Mesenteric fat pad (tissue), 1 donor: ENCODE measurements at regions not wholly inside any gene's neighbourhood (a gene's known extent, or its start where the extent isn't known, plus 50 kb on each side); places are given as distances from the start of the nearest gene placed in this dataset.
A peak's percentile ranks its signal among the peaks of the same experiment; 100 is the strongest.

ENCODE experiments used
- DNase-seq: peaks from one replicate; pipeline ENCODE4 v3.0.0-alpha.2; 2020; ENCODE audit warnings: low spot score
- donor health status: DM: yes; HTN: yes; CAD: no.

DNA sequence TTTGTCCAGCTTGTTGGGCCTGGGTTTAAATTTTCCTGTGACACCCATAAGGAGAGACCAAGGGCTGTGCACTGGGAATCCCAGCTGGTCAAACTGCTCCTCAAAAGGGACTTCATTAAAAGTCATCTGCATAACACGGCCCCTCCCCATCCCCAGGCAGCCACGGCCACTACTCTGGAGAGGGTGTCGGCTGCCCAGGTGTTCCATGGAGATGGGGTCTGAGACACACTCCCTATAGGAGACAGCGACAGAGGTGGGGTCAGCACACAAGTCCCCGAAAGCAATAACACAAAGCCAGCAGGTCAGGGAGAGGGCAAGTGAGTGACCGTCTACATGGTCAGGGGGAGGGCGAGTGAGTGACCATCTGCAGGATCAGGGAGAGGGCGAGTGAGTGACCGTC lies 75.6 kb upstream of the BCL11B start:
- DNase-seq: peak; percentile 57

DNA sequence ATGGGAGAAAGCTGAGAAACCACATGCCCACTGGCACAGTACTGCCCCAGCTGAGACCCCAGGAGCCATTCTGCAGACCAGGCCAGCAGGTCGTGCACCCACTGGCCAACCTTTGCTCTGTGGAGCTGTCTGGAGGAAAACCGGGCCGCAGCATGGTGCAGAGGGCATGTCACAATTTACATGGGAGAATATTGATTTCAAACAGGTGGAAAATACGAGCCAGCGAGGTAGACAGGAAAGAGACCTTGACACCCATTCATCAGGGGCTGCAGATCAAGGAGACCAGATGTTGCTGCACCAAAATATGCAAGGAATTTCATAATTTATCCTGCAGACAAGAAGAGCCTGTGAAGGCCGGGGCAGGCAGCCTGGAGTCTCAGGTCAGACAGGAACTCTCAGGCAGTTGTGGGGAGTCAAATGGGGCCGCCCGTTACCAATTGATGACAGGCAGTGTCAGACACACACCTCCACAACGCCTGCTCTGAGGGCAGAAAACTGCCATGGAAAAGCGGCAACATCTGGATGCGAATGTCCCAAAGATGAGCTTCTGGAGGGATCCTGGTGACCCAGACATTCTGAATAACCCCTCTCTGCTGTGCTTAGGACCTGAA lies 74.6 kb upstream of the BCL11B start:
- DNase-seq: no peak

DNA sequence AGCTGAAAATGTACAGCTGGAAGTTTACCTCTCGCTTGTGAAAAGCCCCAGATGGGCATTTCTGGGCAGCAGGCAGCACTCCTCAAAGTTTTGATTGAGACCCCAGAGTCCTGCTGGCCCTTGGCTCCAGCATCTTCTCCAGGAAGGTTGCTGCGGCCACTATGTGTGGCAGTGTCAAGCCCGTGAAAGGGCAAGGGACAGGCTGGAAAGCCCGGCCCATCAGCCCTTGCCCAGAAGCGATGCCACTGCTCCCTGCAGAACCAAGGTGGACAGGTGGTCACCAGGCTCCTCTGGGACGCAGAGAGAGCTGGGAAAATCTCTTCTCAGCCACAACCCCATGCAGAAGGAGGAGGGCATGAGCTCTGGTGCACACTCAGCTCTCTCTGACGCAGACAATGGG lies 73.5 kb upstream of the BCL11B start:
- DNase-seq: no peak

DNA sequence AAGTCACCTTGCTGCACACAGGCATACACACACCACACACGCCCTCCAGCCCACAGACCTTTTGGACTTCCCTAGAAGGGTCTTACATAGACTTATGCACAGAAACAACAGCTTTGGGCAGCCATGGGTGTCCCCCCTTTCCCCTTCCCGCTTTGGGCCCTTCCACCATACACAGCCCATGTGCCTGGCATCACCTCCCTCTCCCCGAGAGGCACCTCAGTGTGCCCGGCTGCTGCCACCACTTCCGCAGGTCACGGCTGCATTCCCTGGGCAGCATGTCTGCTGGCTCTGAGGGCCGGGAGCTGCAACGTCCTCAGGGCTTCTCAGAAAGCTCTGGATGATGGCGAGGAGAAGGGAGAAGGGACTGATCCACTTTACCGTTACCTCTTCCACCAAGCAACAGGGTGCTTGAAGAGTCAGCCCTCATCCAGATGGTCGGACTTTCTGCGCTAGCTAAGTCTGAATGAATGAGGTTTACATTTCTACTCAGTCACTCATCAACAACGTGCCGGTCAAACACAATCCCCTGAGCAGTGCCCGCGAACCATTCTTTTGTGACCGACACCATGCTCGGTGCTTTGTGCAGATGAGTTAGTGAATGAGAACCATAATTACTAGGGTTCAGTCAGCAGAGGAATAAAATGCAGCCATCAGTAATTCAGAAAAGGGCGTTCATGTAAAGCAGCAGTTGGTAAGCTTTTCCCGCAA lies 72.2 kb upstream of the BCL11B start:
- DNase-seq: no peak

DNA sequence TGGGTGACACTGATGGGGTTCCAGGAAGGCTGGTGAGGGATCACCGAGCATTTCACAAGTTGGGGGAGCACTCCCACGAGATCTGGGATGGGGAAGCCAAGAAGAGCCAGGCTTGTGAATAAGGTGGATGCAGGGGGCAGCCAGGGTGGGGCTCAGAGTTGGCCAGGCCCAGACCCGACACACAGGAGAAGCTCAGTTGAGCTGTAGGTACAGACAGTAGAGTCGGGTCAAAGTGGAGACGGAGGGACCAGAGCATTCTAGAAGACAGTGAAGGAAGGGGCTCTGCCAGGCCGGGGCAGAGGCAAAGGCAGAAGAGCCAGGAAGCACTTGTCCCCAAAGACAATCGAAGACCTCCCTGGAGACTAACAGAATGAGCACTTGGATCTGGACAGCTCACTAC lies 70.9 kb upstream of the BCL11B start:
- DNase-seq: no peak

DNA sequence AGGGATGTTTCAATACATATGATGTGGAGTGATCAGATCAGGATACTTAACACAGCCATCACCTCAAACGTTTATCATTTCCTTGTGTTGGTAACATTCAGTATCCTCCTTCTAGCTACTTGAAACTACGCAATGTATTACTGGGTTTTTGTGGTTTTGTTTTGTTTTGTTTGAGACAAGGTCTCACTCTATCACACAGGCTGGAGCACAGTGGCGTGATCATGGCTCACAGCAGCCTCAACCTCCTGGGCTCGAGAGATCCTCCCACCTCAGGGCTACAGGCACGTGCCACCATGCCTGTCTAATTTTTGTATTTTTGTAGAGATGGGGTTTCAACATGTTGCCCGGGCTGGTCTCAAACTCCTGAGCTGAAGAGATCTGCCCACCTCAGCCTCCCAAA lies 70.2 kb upstream of the BCL11B start:
- no peak for DNase-seq

DNA sequence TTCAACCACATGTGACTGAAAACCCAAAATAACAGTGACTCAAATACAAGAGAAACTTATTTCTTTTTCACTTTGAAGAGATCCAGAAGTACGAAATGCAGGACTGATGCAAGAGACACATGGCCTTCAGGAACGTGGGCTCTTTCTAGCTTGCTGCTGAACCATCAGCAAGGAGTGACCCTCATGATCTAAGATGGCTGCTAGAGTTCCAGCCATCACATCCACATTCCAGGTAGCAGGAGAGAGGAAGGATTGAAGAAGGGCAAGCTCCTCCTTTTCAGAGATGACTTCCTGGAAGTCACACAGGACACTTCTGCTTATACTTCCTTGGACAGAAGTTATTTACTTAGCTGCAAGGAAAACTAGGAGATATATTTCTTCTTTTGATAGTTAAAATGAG lies 67.6 kb upstream of the BCL11B start:
- DNase-seq: no peak

DNA sequence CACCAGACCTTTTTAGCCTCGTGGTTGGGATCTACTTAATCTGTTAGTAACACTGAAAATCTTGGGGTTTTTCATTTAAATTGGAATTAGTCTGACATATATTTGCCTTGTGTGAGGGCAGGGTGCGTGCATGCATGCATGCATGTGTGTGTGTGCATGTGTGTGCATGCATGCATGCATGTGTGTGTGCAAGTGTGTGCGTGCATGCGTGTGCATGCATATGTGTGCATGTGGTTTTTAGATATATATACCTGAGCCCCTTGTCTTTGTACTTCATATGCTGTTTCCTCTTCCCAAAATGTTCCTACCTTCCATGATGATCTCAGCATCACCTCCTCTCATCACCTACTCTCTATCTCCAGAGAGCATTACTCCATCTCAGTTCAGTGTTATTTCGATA lies 66.3 kb upstream of the BCL11B start:
- no peak for DNase-seq

DNA sequence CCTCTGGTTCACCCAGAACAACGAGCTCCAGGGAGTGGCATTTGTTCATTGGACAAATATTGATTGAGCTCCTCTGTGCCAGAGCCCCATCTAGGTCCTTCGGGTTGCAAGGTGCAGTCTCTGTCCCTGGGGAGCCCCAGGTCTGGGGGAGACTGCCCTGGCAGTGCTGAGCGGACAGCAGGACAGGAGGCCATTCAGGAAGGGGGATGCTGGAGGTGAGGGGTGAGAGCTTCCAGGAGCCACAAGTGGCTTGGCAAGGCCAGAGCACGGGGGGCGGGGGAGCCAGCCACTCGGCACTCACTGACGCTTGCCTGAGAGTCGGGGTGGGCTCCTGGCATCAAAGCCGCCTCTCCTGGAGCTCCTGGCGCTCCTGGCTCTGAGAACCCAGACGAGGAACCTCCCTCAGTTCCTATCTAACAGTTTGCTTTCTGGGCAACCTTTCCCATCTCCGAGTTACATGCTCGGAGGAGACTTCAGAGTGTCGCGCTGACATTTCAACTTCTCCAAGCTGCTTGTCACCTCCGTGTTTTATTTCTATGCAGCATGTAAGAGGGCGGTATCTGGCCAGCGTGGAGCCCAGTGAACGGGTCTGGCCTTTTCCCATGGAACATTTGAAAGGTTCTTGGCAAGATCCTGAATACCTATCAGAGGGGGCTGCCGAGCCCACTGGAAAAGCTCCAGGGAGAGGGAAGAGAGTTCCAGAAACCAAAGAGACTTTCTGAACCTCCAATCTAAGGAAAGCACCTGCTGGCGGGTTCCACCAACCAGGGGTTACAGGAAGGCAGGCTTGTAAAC lies 62.0 kb upstream of the BCL11B start:
- no peak for DNase-seq

DNA sequence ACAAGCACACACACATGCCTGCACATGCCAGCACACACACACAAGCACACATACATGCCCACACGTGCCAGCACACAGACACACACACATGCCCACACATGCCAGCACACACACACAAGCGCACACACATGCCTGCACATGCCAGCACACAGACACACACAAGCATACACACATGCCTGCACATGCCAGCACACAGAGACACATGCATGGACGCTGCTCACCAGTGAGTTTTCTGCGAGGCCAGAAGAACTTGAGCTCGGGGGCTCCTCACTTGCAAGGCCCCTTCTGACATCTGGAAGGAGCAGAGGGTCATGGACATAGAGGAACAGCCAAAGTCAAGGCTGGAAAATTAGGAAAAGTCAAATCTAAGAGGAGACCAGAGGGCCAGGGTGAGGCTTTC lies 61.2 kb upstream of the BCL11B start:
- no peak for DNase-seq

DNA sequence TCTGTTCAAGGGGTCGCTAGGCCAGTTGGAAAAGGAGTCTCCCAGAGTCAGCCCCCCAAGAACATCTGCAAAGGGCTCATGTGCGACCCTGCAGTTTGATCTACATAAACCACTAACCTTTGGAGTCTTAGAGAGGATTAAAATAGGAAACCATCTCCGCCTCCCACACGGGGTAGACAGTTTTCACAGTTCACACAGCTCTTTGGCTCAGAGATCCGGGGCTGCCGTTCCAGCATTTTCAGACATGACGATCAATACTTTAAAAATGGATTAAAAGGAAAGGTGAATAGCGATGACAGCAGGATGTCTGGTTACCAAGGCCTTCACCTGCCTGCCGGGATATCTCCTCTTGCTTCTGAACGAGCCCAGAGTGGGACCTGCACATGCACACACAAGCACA lies 59.8 kb upstream of the BCL11B start:
- peak; percentile 79 for DNase-seq

DNA sequence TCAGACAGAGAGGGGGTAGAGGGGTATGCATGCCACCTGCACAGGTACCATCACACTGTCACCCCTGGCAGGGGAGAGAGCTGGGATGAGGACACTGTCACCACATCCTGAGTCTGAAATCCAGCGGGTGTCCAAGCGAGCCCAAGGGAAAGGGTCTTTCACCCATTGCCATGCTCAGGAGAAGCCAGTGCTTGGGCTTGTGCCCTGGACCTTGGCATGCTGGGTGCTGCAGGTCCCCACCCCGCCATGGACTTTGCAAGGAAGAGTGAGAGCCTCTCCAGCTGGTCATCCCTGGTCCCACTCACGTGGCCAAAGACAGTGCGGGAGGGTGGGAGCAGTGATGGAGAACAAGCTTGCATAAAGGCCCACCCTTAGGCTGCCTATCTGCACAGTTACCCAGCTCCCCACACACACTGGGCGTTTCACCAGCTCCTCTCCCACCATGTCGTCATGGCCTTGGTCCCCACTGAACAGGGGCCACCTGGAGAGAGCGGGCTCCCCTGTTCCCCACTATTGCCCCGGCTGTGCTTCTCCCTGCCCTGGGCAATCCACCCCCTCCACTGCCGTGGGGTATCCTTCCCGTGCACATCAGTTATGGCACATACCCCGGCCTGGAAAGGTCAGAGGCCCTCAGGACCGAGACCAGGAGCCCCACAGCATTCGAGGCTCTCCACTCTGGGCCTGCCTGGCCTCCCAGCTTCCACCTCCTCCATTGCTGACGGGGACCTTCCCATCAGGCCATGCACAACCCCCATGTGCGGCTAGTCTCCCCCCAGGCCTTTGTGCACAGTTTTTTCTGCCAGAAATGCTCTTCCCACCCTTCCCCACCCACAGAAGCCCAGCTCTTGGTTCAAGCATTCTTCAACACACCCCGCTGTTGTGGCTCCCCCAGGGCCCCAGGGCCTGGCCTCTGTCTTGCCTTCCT lies 58.6 kb upstream of the BCL11B start:
- peak; percentile 82 for DNase-seq

DNA sequence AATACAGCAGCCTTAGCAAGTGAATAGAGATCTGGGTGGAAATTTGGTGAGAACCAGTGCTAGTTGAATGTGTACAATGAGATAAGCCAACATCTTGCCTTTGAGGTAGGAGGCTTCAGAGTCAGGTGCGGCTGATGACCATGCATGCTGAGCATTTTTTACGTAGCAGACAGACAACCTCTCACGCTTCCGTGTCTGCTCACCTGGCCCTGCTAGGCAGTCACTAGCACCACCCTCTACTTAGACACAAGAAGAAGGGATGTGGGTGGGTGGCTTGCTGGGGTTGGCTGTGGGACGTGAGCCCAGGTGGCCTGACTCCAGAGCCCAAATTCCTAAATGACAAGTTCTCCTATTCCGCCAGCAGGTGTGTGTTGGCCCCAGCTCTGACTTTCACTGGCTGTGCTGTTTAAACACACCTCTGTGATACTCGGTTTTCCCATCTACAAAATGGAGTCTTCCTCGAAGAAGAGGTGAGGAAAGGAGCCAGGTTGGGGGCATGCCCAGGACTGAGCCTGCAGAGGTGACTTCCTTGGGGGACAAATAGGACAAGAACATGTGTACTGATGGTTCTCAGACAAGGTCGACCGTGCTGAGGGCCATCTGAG lies 57.8 kb upstream of the BCL11B start:
- DNase-seq: peak; percentile 33

DNA sequence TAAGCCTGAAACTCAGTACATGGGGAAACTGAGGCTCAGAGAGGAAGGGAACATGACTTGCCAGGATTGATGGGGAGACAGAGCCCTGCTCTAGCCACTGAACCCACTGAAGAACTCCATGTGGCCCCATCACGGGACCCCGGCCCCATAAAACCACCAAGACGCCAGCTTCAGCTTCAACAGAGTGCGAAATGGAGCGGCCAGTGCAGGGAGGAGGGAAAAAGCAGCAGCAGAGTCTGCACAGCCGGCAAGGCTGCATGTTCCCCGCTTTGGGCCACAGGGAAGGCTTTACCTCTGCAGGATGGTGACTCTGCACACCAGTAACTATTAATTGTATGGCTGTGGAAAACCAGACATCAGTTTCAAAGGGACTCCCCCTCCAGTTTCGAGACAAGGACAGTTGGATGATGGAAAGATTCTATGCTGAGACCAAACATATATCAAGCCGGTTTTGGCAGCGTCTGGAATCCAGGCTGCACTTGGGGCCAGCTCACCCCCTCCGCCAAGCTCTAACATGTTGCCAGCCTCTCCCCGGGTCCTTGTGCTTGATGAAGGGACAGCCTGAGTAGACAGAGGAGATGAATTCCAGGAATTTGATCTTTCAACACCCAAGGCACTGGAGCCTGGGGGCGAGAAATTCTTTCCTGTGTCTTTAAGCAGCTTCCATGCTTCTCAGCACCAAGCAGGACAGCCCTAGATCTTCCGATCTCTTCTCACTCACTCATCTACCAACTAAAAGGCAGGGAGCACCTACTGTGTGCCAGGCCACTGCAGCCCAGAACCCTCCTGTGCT lies 55.7 kb upstream of the BCL11B start:
- DNase-seq: peak; percentile 75

DNA sequence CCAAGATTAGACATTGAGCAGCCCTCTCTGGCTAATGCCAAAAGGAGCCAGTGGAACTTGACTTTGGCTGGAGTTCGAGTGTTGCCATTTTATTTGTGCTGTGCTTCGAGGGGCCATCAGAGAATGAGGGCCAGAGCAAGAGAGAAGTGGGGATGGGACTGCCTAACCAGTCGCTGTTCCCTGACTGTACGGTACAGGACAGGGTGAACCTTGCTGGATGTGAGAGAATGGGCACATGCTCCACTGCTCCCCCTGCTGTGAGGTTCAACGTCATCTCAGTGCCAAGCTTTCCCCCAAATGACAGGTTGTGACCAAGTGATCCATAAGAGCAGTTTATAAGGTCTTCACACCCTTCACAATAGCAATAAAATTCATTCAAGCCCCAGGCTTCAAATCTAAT lies 55.1 kb upstream of the BCL11B start:
- peak; percentile 39 for DNase-seq

DNA sequence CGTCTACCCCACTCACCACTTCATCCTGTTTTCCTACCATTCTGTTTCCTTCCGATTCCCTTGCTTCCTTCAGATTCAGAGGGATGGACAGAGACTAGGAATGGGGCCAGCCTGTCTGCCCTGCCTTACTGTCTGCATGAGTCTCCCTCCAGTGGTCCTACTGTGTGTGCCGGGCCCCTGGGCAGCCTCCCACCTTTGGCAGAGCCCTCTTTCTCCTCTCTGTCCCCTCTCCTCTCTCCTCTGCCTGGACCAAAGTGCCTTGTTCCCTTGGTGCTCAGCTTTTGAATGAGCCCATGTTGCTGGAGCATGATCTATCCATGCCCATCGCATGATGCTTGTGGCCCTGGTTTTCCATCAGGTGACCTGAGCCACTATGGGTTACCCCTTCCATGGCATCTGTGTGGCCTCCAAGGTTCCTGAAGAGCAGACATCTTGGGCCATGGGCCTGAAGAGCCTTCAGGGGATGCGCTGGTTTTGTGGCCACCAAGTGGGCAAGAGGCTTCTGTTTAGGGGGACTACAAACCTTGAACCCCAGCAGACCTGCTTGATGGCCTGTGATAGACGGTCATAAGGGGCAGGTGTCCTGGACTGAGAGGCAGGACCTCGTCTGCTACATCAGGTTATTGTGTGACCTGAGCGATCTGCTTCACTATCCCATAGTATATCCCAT lies 54.2 kb upstream of the BCL11B start:
- DNase-seq: peak; percentile 82

DNA sequence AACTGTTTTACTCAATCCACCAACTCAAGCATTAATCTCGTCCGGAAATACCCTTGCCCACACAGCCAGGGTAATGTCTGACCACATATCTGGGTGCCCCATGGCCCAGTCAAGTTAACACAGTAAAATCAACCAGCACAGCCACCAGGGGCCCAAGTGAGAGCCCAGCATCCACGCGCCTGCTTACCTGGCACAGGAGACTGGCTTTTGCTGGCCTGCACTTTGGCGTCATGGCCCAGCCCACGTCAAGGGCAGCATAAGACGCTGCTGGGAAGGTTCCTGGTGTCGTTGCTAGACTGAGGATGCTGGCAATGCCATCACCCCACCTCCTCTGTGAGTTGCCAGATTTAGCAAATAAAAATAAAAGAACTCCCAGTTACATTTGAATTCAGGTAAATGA lies 53.6 kb upstream of the BCL11B start:
- peak; percentile 35 for DNase-seq

DNA sequence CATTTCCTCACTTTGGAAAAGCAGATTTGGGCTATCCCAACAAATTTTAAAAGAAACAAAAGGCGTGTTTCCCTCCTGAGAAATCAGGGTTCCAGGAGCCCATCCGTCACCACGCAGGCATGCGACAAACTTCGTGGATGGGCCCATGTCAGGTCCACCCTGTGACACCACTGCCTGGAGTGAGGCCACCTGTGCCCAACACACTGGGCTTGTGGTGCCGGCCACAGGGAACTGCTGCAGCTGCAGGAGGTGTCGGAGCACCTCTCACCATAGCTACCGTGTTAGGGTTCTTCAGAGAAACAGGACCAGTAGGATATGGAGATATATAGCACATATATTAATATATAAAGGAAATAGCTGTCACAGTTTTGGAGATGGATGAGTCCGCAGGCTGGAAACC lies 53.0 kb upstream of the BCL11B start:
- DNase-seq: peak; percentile 55

DNA sequence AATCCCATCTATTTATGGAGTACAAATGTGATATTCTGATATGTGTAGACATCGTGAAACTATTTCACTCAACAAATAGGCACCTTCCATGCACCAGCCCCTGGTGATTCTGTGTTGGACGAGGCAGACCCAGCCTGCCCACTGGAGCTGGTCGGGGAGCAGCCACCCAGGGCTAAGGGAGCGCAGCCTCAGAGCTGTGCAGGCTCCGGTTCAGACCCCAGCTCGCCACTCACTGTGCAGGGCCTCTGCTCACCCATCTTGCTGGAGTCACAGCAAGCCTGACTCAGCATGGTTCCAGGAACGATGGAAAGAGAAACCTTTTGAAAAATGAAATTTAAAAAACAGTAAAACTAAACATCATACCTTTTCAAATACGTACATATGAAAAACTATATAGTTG lies 52.3 kb upstream of the BCL11B start:
- peak; percentile 77 for DNase-seq
